SK-N-SH (cell line): ENCODE measurements at regions not wholly inside any gene's neighbourhood (a gene's known extent, or its start where the extent isn't known, plus 50 kb on each side); places are given as distances from the start of the nearest gene placed in this dataset.

Experiments used
- CTCF ChIA-PET: fragments of 300-600, 350-600 bp; formaldehyde crosslinking; extraction: SDS; loops from one replicate; lab custom pipeline; 2021; lab: Yijun Ruan, JAX
- POLR2A ChIA-PET: fragments of 350-600 bp; sonication (Branson Sonifier 250); formaldehyde crosslinking; extraction: SDS; loops from one replicate; lab custom pipeline; 2020; ENCODE audit warnings: antibody characterized with exemption, inconsistent platforms; lab: Yijun Ruan, JAX
- DNase-seq: peaks from one replicate; pipeline ENCODE4 v3.0.0; 2012
- H2AFZ ChIP-seq: fragments of 200-600 bp; sonication (generic); 2 replicates; pipeline ENCODE4 v1.8.1; 2016; ENCODE audit warnings: antibody characterized with exemption, mild to moderate bottlenecking, low read depth
- H3F3A ChIP-seq: fragments of 200-600 bp; sonication (generic); replicated peaks from 2 replicates; pipeline ENCODE3; 2016; ENCODE audit warnings: antibody characterized with exemption, mild to moderate bottlenecking; ENCODE audit not compliant: insufficient read depth
- H3K27ac ChIP-seq, 2 experiments: fragments of 200-500 bp in 1 of 2; fragments of 200-600 bp in 1 of 2; sonication (Bioruptor generic) in 1 of 2; sonication (generic), shearing (Covaris generic) in 1 of 2; 2 replicates each; pipeline versions ENCODE4 v1.5.1 to v1.6.1; 2014 to 2016; ENCODE audit warnings: low read depth in 2 of 2, inconsistent platforms in 1 of 2, low read length in 1 of 2, mild to moderate bottlenecking in 1 of 2, mixed read lengths in 1 of 2
- H3K27me3 ChIP-seq: fragments of 200-600 bp; sonication (generic), shearing (Covaris generic); 2 replicates; pipeline ENCODE4 v1.6.1; 2016; ENCODE audit warnings: mixed run types; ENCODE audit not compliant: insufficient read depth
- H3K36me3 ChIP-seq, 2 experiments: fragments of 200-500 bp in 1 of 2; fragments of 200-600 bp in 1 of 2; sonication (Bioruptor generic) in 1 of 2; sonication (generic) in 1 of 2; replicated peaks in 1 of 2; 2 replicates each; pipeline versions ENCODE3 to v1.5.1; 2014 to 2016; ENCODE audit warnings: low read length in 1 of 2, mild to moderate bottlenecking in 1 of 2; ENCODE audit not compliant: insufficient read depth in 2 of 2, control insufficient read depth in 1 of 2
- H3K4me1 ChIP-seq, 2 experiments: fragments of 200-500 bp in 1 of 2; fragments of 200-600 bp in 1 of 2; sonication (Bioruptor generic) in 1 of 2; sonication (generic), shearing (Covaris generic) in 1 of 2; 2 replicates each; pipeline versions ENCODE4 v1.5.1 to v1.6.1; 2014 to 2016; ENCODE audit warnings: low read depth in 1 of 2, low read length in 1 of 2, mixed run types in 1 of 2; ENCODE audit not compliant: insufficient read depth in 2 of 2, control insufficient read depth in 1 of 2
- H3K4me2 ChIP-seq: fragments of 200-600 bp; sonication (generic), shearing (Covaris generic); 2 replicates; pipeline ENCODE4 v1.6.1; 2017; ENCODE audit warnings: mixed run types
- H3K4me3 ChIP-seq, 2 experiments: fragments of 200-500 bp in 1 of 2; fragments of 200-600 bp in 1 of 2; sonication (Bioruptor generic) in 1 of 2; sonication (generic), shearing (Covaris generic) in 1 of 2; 2 replicates each; pipeline versions ENCODE4 v1.5.1 to v1.8.1; 2014 to 2016; ENCODE audit warnings: low read depth in 2 of 2, inconsistent platforms in 1 of 2, low read length in 1 of 2, mild to moderate bottlenecking in 1 of 2, mixed read lengths in 1 of 2, moderate library complexity in 1 of 2
- H3K79me2 ChIP-seq: fragments of 200-600 bp; sonication (generic); 2 replicates; pipeline ENCODE4 v1.8.1; 2017; ENCODE audit warnings: mild to moderate bottlenecking; ENCODE audit not compliant: insufficient read depth
- H3K9ac ChIP-seq: fragments of 200-600 bp; sonication (generic); 2 replicates; pipeline ENCODE4 v1.6.1; 2017; ENCODE audit warnings: mixed run types
- H3K9me2 ChIP-seq: fragments of 200-600 bp; sonication (generic); 2 replicates; pipeline ENCODE4 v1.6.1; 2017; ENCODE audit warnings: mixed run types
- H3K9me3 ChIP-seq: fragments of 200-600 bp; sonication (generic); 2 replicates; pipeline ENCODE4 v1.6.1; 2017; ENCODE audit warnings: mixed run types, mild to moderate bottlenecking, moderate library complexity
- H4K20me1 ChIP-seq: fragments of 200-600 bp; sonication (generic); 2 replicates; pipeline ENCODE4 v1.6.1; 2017; ENCODE audit warnings: mild to moderate bottlenecking, mixed run types; ENCODE audit not compliant: insufficient read depth
- CHD2 ChIP-seq: fragments of 150-350 bp; IDR thresholded peaks from 2 replicates; pipeline ENCODE4 v1.6.1; 2018; ENCODE audit warnings: low read length; ENCODE audit not compliant: partially characterized antibody
- ELF1 ChIP-seq: IDR thresholded peaks from 2 replicates; pipeline ENCODE4 v1.4.0; 2012
- EP300 ChIP-seq, 2 experiments: IDR thresholded peaks; 2 replicates each; pipeline versions ENCODE4 v1.4.0 to v1.6.1; 2012; ENCODE audit warnings: borderline replicate concordance in 1 of 2, low read depth in 1 of 2, low read length in 1 of 2
- FOXJ3 ChIP-seq: sonication (generic); formaldehyde crosslinking; IDR thresholded peaks from 2 replicates; pipeline ENCODE4 v1.5.1; 2020; ENCODE audit warnings: mild to moderate bottlenecking, missing genetic modification reagents
- GABPA ChIP-seq: IDR thresholded peaks from 2 replicates; pipeline ENCODE4 v1.4.0; 2012; ENCODE audit warnings: low read depth, mild to moderate bottlenecking
- MXI1 ChIP-seq: IDR thresholded peaks from 2 replicates; pipeline ENCODE4 v1.6.1; 2012; ENCODE audit warnings: mild to moderate bottlenecking, low read depth, low read length, improper control_type of control experiment
- NFIC ChIP-seq: IDR thresholded peaks from 2 replicates; pipeline ENCODE4 v1.4.0; 2012; ENCODE audit warnings: borderline replicate concordance
- RAD21 ChIP-seq: IDR thresholded peaks from 2 replicates; pipeline ENCODE4 v1.6.1; 2012; ENCODE audit warnings: mild to moderate bottlenecking, low read length
- RXRA ChIP-seq: IDR thresholded peaks from 2 replicates; pipeline ENCODE4 v1.4.0; 2012; ENCODE audit warnings: low read depth, mild to moderate bottlenecking, borderline replicate concordance
- SMC3 ChIP-seq: IDR thresholded peaks from 2 replicates; pipeline ENCODE4 v1.6.1; 2012; ENCODE audit warnings: low read depth, low read length, improper control_type of control experiment
- TEAD4 ChIP-seq: IDR thresholded peaks from 2 replicates; pipeline ENCODE4 v1.4.0; 2012; ENCODE audit warnings: mild to moderate bottlenecking, borderline replicate concordance; ENCODE audit not compliant: insufficient read depth
- WGBS: methylation state at CpG from one replicate; pipeline ENCODE4 v1.1.6; 2017; ENCODE audit warnings: low lambda C conversion rate; 5-methylcytosine and 5-hydroxymethylcytosine counted together
- TF ChIP-seq, protein P1 (sequence below): IDR thresholded peaks from 2 replicates; pipeline ENCODE4 v1.4.0; 2012; ENCODE audit warnings: low read depth
- TF ChIP-seq, protein P2 (sequence below): IDR thresholded peaks from 2 replicates; pipeline ENCODE4 v1.4.0; 2012; ENCODE audit warnings: low read depth, borderline replicate concordance
- TF ChIP-seq, protein P3 (sequence below): fragments of 200-600 bp; sonication (generic); IDR thresholded peaks from 2 replicates; pipeline ENCODE4 v1.6.1; 2017; ENCODE audit warnings: antibody characterized with exemption, mild to moderate bottlenecking, moderate library complexity
- TF ChIP-seq, protein P4 (sequence below): IDR thresholded peaks from 2 replicates; pipeline ENCODE4; 2012
- TF ChIP-seq, protein P5 (sequence below): fragments of 150-350 bp; IDR thresholded peaks from 2 replicates; pipeline ENCODE4 v1.6.1; 2016; ENCODE audit warnings: mild to moderate bottlenecking, low read depth, low read length

DNA sequence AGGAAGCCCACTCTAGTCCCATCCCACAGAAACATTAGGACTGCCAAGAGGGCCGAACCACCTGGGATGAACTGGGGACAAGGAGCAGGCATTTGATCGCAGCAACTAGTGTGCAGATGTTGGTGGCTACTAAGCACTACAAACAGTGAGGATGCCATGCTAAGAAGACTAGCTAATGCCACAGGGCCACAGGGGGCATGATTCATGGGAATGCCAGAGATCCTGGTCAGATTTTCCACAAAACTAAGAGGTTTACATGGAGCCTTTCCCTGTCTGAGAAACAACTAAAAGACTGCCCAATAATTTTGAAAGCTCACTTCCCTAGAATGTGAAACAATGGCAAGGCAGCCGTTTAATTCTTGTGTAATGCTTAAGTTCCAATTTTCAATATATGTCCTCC, 375.9 kb upstream of the PTCHD4 start:
- no peak overlapping the region for H3K4me3 ChIP-seq
- DNase-seq, result no peak
- H3K4me2 ChIP-seq, result no peak overlapping the region
- CTCF ChIA-PET, result no interaction called here
- no peaks in the 10 kb centered on the region for H3K9me2 ChIP-seq
- H3K79me2 ChIP-seq, result no peaks in the 10 kb centered on the region
- TF ChIP-seq RXRA (no peak), EP300 (IDR thresholded peaks at IDR 0.05; ENCODE audit: borderline replicate concordance in 1 of 2, low read depth in 1 of 2, low read length in 1 of 2) (no peak), CHD2 (no peak), RAD21 (no peak)
- TF ChIP-seq, protein P1, sequence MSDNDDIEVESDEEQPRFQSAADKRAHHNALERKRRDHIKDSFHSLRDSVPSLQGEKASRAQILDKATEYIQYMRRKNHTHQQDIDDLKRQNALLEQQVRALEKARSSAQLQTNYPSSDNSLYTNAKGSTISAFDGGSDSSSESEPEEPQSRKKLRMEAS, result no peak
- TF ChIP-seq, protein P2, sequence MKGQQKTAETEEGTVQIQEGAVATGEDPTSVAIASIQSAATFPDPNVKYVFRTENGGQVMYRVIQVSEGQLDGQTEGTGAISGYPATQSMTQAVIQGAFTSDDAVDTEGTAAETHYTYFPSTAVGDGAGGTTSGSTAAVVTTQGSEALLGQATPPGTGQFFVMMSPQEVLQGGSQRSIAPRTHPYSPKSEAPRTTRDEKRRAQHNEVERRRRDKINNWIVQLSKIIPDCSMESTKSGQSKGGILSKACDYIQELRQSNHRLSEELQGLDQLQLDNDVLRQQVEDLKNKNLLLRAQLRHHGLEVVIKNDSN, result no peak
- TF ChIP-seq, all 33 proteins: peak for 0
- no peaks in the 10 kb centered on the region for H3K4me1 ChIP-seq
- H4K20me1 ChIP-seq, result no peaks in the 10 kb centered on the region
- no peak overlapping the region for H2AFZ ChIP-seq
- H3K9ac ChIP-seq, result no peak overlapping the region
- H3K27me3 ChIP-seq, result no peaks in the 10 kb centered on the region
- H3K9me3 ChIP-seq, result no peaks in the 10 kb centered on the region
- POLR2A ChIA-PET, result no interaction called here
- H3K36me3 ChIP-seq, result no peaks in the 10 kb centered on the region
- WGBS, result 3% methylated on average over 1 of the region's 3 CpGs
- no peaks in the 10 kb centered on the region for H3F3A ChIP-seq
- H3K27ac ChIP-seq, result no peak overlapping the region

DNA sequence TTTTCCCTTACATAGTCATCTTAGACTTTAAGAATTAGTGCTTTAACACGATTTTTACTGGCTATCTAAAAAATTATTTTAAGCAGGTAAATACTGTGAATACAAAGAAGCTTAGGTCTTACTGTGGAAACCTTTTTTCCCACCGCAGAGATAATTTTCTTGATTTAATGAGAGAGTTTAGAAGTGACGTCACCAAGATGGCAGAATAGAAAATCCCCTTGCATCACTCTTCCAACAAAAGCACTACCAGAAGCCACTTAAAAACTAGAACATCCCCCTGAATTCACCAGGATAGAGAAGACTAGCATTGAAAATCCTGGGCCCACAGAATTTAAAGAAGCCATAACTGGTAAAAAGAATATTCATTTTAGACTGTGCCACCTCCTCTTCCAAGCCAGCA, 375.4 kb upstream of the PTCHD4 start:
- Histone ChIP-seq H3K4me1 (no peaks in the 10 kb centered on the region), H3K4me3 (no peak overlapping the region), H3K9me3 (no peaks in the 10 kb centered on the region), H3K79me2 (no peaks in the 10 kb centered on the region), H3K27ac (no peak overlapping the region), H3K27me3 (no peaks in the 10 kb centered on the region), H2AFZ (no peak overlapping the region), H3F3A (no peaks in the 10 kb centered on the region), H3K4me2 (no peak overlapping the region), H4K20me1 (no peaks in the 10 kb centered on the region), H3K36me3 (no peaks in the 10 kb centered on the region), H3K9me2 (no peaks in the 10 kb centered on the region), H3K9ac (no peak overlapping the region)
- ChIA-PET CTCF (no interaction called here), POLR2A (no interaction called here)
- no peak for DNase-seq
- TF ChIP-seq SMC3, result no peak
- no peak for TF ChIP-seq MXI1
- 12% methylated on average over 3 of the region's 3 CpGs for WGBS

DNA sequence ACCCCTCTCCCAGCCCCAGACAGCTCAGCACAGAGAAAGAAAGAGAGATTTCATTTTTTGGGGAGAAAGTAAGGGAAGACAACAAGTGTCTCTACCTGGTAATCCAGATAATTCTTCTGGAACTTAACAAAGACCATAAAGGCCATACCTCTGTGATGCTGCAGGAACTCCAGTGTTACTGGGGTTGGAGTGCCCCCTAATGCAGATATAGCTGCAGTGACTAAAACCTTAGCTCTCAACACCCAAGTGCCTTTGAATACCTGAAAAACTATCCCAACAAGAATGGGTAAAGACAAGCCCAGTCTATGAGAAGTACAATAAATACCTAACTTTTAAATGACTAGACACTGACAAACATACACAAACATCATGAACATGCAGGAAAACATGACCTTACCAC, 365.3 kb upstream of the PTCHD4 start:
- Histone ChIP-seq H3K9ac (no peak overlapping the region), H3K4me3 (no peak overlapping the region), H3K4me2 (no peak overlapping the region), H3K4me1 (no peaks in the 10 kb centered on the region), H3K79me2 (no peaks in the 10 kb centered on the region), H3K27me3 (no peaks in the 10 kb centered on the region), H3K36me3 (no peaks in the 10 kb centered on the region), H3K9me2 (no peaks in the 10 kb centered on the region), H3K27ac (no peak overlapping the region), H4K20me1 (no peaks in the 10 kb centered on the region), H3K9me3 (no peaks in the 10 kb centered on the region), H3F3A (no peaks in the 10 kb centered on the region), H2AFZ (no peak overlapping the region)
- ChIA-PET POLR2A (no interaction called here), CTCF (interaction anchor here (1.4 to 1.7 kb wide), 2 partner anchors 688 to 947 kb away, joined by 3 to 7 read pairs; no protein-coding TSS in a partner anchor)
- peak; percentile 42; the same call in 1 of the 2 replicates for TF ChIP-seq SMC3
- TF ChIP-seq, protein P3, sequence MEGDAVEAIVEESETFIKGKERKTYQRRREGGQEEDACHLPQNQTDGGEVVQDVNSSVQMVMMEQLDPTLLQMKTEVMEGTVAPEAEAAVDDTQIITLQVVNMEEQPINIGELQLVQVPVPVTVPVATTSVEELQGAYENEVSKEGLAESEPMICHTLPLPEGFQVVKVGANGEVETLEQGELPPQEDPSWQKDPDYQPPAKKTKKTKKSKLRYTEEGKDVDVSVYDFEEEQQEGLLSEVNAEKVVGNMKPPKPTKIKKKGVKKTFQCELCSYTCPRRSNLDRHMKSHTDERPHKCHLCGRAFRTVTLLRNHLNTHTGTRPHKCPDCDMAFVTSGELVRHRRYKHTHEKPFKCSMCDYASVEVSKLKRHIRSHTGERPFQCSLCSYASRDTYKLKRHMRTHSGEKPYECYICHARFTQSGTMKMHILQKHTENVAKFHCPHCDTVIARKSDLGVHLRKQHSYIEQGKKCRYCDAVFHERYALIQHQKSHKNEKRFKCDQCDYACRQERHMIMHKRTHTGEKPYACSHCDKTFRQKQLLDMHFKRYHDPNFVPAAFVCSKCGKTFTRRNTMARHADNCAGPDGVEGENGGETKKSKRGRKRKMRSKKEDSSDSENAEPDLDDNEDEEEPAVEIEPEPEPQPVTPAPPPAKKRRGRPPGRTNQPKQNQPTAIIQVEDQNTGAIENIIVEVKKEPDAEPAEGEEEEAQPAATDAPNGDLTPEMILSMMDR, result peak; percentile 53
- no peak for TF ChIP-seq ELF1
- TF ChIP-seq FOXJ3 (CRISPR knock-in tag), result no peak
- TF ChIP-seq, protein P4, sequence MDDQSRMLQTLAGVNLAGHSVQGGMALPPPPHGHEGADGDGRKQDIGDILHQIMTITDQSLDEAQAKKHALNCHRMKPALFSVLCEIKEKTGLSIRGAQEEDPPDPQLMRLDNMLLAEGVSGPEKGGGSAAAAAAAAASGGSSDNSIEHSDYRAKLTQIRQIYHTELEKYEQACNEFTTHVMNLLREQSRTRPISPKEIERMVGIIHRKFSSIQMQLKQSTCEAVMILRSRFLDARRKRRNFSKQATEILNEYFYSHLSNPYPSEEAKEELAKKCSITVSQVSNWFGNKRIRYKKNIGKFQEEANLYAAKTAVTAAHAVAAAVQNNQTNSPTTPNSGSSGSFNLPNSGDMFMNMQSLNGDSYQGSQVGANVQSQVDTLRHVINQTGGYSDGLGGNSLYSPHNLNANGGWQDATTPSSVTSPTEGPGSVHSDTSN, result no peak
- TF ChIP-seq RAD21, result peak; percentile 57
- TF ChIP-seq TEAD4, result no peak
- TF ChIP-seq NFIC, result no peak
- no peak for TF ChIP-seq GABPA
- TF ChIP-seq, protein P5, sequence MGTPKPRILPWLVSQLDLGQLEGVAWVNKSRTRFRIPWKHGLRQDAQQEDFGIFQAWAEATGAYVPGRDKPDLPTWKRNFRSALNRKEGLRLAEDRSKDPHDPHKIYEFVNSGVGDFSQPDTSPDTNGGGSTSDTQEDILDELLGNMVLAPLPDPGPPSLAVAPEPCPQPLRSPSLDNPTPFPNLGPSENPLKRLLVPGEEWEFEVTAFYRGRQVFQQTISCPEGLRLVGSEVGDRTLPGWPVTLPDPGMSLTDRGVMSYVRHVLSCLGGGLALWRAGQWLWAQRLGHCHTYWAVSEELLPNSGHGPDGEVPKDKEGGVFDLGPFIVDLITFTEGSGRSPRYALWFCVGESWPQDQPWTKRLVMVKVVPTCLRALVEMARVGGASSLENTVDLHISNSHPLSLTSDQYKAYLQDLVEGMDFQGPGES, result no peak
- no peak for DNase-seq
